ENCODE measurements at regions not wholly inside any gene's neighbourhood (a gene's known extent, or its start where the extent isn't known, plus 50 kb on each side); places are given as distances from the start of the nearest gene placed in this dataset.

GRCh38 chr4:137640838-137641158, 108.5 kb upstream of the PCDH18 start:
- TF ChIP-seq CTCF (IDR thresholded peaks at IDR 0.05) (no peak), POLR2A (IDR thresholded peaks at IDR 0.05) (no peak)
